T-helper 2 cell (primary cell): ENCODE measurements at regions not wholly inside any gene's neighbourhood (a gene's known extent, or its start where the extent isn't known, plus 50 kb on each side); places are given as distances from the start of the nearest gene placed in this dataset.
"Not testable (repeated sequence)": the region's sequence is repeated elsewhere in the genome, so short reads cannot be mapped to it uniquely, and the experiment has no call there.

Experiments used
- DNase-seq, 5 experiments: peaks; one replicate each; pipeline versions ENCODE4 v3.0.0 to v3.0.0-alpha.2; 2012 to 2022

- DNase-seq, result no peak
These were observed 153.2 kb downstream of the C12orf75 start for GRCh38 chr12:105483691-105484090.

- DNase-seq, result no peak
These were observed 154.9 kb downstream of the C12orf75 start for GRCh38 chr12:105485321-105485910.

DNA sequence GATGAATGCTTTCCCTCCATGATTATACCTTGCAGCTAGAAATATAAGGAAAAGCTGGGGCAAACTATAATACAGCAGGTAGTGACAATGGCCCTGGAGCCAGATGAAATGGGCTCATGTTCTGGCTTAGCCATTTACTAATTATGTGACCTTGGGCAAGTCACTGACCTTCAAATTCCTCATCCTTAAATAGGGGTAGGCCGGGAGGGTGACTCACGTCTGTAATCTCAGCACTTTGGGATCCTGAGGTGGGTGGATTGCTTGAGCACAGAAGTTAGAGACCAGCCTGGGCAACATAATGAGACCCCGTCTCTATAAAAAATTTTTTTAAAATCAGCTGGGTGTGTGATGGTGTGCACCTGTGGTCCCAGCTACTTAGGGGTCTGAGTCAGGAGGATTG lies 155.4 kb downstream of the C12orf75 start:
- DNase-seq, result no peak

DNA sequence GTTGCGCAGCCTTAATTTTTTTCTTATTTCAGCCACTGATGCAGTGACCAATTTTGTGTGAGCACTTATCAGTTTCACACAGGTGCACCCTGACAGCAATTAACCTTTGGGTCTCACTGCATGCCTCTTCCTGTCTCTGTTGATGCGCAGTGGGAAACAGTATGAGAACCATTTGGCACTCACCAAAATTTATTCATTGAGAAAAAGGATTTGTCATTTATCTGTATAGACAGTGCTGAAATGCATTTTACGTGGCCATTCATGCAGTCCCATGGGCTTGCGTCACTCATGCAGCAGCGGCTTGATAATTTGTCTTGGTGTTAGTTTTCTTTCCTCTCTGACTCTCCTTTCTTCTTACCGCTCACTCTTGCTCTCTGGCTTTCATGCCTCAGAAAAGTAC lies 157.5 kb downstream of the C12orf75 start:
- no peak for DNase-seq

DNA sequence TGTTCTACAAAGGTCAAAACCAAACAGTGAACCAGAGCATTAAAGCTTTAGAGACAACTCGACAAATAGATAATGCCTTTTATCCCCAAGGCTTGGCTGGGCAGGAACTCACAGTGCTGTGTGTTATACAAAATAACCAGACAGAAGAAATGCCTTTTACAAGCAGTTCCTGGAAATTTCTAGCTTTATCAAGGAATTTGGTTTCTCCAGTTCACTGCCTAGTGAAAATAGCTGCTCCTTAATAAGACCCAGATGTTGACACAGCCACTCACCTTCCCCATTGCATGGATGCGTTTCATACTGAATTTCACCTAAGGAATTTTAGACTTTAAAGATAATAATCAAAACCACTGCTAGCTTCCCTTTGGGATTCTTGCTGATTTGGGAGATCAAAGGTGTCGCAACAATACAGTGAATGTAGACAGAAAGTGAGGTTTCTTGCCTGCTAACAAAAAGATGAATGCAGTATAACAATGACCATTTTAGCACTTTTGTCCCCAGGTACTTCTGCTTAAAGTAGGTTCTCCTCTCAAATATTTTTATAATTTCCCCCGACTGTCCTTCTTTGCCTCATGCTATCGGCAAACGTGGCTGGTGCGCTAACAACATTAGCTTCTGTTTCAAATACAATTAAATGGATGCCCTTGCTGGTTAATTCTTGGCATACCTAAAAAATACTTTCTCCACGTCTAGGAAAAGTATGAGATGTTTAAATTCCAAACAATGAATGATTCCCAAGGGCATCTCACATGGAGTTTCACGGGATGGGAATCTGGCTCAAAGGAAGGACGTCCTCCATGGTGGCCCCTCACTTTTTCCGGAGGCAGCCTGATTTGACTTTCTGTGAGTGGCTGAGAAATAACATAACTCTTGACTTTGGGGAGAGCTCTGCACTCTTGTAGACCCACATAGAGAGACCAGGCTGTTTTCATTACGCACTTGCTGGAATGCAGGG lies 162.4 kb downstream of the C12orf75 start:
- DNase-seq, result no peak

DNA sequence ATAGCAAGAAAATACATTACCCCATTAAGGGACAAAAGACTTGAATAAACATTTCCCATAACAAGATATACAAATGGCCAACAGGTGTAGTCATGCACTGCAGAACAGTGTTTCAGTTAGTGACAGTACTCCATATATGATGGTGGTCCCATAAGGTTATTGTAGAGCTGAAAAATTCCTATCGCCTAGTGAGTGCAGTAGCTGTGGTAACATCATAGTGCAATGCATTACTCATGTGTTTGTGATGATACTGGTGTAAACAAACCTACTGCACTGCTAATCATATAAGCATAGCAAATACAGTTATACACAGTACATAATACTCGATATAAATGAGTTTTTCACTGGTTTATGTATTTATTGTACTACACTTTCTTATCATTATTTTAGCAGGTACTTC lies 168.7 kb downstream of the C12orf75 start:
- no peak for DNase-seq

DNA sequence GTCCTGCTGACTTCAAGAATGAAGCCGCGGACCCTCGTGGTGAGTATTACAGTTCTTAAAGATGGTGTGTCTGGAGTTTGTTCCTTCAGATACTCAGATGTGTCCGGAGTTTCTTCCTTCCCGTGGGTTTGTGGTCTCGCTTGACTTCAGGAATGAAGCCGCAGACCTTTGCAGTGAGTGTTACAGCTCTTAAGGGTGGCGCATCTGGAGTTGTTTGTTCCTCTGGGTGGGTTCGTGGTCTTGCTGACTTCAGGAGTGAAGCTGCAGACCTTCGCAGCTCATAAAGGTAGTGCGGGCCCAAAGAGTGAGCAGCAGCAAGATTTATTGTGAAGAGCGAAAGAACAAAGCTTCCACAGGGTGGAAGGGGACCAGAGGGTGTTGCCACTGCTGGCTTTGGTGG lies 170.2 kb downstream of the C12orf75 start:
- DNase-seq, result not testable (repeated sequence)

DNA sequence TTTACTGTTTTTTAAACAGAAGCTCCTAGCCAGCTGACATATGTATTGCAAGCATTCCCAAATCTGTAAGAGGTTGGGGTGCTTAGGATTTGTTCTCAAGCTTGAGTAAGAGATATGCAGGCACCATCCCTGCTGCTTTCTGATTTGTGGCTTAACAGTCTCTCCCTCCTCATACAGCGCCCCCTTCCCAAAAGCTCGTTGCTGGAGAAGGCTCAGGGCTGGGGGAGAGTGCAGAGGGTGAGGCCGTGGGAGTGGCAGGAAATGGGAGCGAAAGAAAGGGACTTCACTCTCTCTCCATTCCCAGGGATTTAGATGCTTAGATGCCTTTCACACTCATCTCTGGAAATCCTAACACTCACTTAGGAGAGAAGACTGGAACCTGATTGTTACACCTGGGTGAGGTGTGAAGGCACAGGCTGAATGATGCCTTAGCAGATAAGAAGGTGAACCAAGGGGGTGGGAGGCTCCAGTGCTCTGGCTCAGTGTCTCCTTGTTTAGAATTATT lies 172.0 kb downstream of the C12orf75 start:
- DNase-seq, result no peak

GRCh38 chr12:105503619-105504018 lies 173.1 kb downstream of the C12orf75 start:
- DNase-seq, result no peak

GRCh38 chr12:105504286-105504685 lies 173.8 kb downstream of the C12orf75 start:
- no peak for DNase-seq

DNA sequence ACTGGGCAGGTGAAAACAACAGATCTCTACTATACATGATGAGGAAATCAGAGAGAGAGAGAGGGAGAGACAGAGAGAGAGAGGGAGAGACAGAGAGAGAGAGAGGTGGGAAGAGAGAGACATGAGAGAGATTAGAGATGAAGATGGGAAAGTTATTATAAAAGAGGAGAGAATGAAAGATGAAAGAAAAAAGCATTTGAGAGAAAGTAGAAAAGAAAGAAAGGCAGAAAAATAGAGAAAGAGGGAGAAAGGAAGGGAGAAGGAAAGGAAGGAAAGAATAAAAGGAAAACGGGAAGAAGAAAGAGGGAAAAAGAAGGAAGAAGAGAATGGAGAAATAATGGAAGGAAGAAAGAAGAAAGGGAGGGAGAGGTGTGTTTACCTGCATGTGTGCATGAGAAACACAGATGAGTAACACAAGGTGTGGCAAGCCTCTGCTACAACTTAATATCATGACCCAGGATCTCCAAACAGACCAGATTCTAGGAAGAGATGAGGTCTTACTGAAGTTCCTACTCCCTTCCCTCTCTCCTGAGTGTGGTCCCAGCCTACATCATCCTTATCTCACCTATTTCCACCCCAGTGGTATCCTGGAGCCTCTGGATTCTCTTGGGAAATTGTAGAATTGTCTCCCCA lies 176.3 kb downstream of the C12orf75 start:
- no peak for DNase-seq

GRCh38 chr12:105507311-105508038 lies 177.0 kb downstream of the C12orf75 start:
- DNase-seq, result no peak

DNA sequence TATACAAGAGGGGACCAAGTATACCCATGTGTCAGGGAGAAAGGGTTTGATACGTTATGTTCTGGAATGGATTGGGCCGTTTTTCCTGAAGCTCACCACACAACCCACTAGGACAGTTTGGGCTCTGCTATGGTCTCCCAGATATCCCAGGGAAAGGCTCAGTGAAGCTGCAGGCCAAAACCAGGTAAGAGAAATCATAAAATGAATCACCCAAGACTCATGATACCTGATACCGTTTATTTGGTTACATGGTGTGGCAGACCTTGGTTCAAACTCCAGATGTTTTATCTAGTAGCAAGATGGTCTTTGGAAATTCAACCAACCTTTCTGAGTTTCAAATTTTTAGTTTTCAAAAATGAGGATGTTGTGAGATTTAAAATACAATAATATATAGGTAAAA lies 177.6 kb downstream of the C12orf75 start:
- DNase-seq, result no peak

DNA sequence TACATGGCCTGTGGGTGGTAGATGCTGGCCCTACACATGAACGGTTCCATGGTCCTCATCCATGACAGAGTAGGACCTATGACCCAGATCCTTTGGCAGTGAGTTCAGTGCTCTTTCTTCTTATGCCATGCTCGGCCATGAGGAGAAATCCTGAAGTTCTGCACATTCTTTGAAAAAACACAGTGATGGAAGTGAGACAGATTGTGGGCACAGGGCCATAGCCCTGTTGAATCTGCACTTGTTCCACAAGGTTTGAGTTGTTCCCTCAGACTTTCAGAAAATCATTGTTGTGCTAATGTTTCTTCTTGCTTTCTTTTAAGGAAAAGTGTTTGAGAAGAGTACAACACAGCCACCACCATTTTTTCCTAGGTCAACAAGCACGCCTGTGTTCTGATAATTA lies 180.0 kb downstream of the C12orf75 start:
- no peak for DNase-seq

DNA sequence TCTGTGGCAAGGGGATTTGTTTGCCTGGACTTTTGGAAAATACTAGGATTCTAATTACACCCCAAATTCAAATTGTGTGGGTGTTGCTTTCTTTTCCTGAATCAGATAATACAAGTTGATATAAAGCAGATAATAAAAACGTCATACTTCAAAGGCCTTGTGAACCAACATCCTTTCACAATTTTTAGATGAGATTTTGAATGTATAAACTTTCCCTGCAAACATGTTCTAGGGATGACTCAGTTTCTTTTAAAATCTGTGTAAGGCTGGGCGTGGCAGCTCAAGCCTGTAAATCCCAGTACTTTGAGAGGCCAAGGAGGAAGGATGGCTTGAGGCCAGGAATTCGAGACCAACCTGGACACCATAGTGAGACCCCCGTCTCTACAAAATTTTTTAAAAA lies 182.4 kb downstream of the C12orf75 start:
- not testable (repeated sequence) for DNase-seq

DNA sequence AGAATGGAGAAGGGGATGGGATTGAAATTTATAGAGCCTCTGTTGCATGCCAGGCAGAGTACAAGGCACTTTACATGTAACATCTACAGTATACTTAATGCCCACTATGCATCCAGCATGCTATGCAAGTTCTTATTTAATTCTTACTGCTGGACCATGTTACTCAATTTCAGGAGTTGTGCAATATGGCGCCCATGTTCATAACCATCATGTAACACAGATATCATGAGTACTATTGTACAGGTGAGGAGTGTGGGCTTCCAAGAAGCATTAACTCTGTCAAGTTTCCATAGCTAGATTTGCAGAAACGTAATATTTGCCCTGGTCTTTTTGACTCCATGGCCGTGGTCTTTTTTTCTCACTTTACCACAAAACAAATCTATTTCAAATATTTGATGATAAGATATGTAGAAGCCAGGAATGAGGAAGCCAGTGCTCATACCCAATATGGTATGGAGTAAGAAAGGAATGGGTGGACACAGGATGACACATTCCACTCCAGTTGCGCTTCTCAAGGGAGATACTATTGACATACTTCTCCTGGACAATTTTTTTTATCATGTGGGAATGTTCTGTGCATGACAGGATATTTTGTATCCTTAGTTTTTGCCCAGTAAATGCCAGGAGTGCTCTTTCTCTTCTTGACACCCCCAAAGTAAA lies 191.8 kb downstream of the C12orf75 start:
- no peak for DNase-seq

GRCh38 chr12:105523164-105524057 lies 192.9 kb downstream of the C12orf75 start:
- no peak for DNase-seq

GRCh38 chr12:105524961-105525360 lies 194.5 kb downstream of the C12orf75 start:
- DNase-seq, result no peak

- DNase-seq, result no peak
These were observed 203.6 kb downstream of the C12orf75 start for GRCh38 chr12:105534068-105534467.

DNA sequence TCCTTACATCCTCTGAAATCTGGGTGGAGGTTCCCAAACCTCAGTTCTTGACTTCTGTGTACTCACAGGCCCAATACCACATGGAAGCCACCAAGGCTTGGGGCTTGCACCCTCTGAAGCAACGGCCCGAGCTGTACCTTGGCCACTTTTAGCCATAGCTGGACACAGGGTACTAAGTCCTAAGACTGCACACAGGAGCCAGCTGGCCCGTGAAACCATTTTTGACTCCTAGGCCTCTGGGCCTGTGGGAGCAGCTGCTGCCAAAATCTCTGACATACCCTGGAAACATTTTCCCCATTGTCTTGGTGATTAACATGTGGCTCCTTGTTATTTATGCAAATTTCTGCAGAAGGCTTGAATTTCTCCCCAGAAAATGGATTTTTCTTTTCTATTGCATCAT lies 204.5 kb downstream of the C12orf75 start:
- not testable (repeated sequence) for DNase-seq

DNA sequence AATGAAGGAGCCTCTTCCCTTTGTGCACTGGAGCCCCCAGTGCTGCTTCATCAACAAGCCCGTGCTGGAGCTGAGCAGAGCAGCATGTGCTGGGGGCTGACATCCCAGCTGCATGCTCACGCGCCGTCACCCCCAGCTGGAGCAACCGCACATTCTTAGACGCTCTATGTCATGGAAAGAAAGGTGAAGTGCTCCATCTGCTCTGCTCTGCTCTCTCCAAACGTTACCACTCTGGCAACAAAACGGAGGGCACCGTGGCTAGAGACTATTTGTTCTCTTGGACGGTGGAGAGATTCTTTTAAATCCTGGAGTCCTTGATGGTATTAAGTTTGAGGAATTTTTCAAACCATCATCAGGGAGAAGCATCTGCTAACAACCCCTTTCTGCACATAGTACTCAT lies 208.4 kb downstream of the C12orf75 start:
- no peak for DNase-seq
